Astrocyte of the spinal cord (primary cell): ENCODE measurements at regions not wholly inside any gene's neighbourhood (a gene's known extent, or its start where the extent isn't known, plus 50 kb on each side); places are given as distances from the start of the nearest gene placed in this dataset.
A peak's percentile ranks its signal among the peaks of the same experiment; 100 is the strongest.

Experiments
- DNase-seq: peaks from one replicate; pipeline ENCODE4 v3.0.0; 2011; ENCODE audit warnings: low read depth, low spot score
- H3K4me3 ChIP-seq: 2 replicates; pipeline ENCODE4 v1.5.1; 2011; ENCODE audit warnings: low read depth, mild to moderate bottlenecking, low read length, moderate library complexity
- CTCF ChIP-seq: IDR thresholded peaks from 2 replicates; pipeline ENCODE4 v1.5.1; 2012; ENCODE audit warnings: low read depth, mild to moderate bottlenecking, low read length, inconsistent platforms
- in situ Hi-C: cut with HindIII; loops from 2 replicates; pipeline ENCODE4 v1.10.0; 2017; ENCODE audit warnings: low sequenced_read_pairs

GRCh38 chr12:78406213-78406612 is 458.4 kb upstream of the SYT1 start:
- H3K4me3 ChIP-seq = no peak overlapping the region
- in situ Hi-C loops = no loop called here
- no peak for DNase-seq
- TF ChIP-seq CTCF = no peak

DNA sequence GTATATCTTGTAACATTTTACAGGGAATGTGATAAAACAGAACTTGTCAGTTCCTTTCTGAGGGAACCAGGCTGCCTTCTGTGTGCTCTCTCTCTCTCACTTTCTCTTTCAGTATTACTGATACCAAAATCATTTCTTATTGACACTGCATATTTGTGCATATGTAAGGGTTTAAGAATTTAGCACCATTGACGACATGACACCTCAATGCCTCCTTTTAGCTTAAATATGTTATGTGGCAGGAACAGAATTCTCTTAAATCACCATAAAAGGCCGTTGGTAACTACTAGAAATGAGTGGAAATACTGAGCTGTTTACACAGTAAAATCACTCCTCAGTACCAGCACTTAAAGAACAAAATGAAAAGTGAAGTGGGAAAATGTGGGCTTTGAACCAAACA is 457.7 kb upstream of the SYT1 start:
- DNase-seq = peak; percentile 50
- in situ Hi-C loops = no loop called here
- TF ChIP-seq CTCF = no peak
- no peak overlapping the region for H3K4me3 ChIP-seq

DNA sequence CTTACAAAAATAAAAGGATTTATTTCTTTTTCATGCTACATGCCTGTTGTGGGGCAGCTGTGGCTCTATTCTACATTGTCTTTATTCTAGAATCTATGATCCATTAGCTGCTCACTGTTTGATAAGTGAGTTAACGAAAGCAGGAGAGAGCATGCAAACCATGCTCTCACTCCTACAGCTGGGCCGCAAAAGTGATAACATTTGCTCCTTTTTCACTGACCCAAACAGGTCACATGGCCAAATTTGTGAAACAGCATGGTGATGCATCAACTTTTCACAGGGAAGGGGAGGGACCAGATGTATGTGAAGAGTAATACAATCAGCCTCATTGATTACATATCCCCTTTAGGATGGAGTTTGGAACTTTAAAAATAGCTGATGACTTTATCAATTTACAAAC is 456.9 kb upstream of the SYT1 start:
- no peak overlapping the region for H3K4me3 ChIP-seq
- no peak for DNase-seq
- no peak for TF ChIP-seq CTCF
- in situ Hi-C loops = no loop called here

DNA sequence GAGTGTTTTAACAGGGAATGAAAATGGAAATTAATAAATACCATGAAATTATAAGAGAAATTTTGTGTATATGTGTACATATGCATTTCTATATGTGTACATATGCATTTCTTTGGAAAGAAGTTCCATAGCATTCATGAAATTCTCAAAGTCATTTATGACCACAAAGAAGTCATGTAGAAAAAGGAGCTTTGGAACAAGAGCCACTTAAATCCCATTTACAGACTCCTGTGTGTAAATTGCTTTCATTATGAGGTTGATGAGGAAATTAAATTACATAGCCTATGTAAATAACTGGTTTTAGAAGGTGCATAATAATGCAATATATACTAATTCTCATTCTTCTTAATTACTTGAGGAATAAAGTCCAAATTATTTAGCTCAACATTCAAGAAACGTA is 450.5 kb upstream of the SYT1 start:
- DNase-seq = no peak
- H3K4me3 ChIP-seq = no peak overlapping the region
- TF ChIP-seq CTCF = no peak
- in situ Hi-C loops = no loop called here

- H3K4me3 ChIP-seq = no peak overlapping the region
- in situ Hi-C loops = no loop called here
- no peak for TF ChIP-seq CTCF
- DNase-seq = no peak
Measured at GRCh38 chr12:78418919-78419318, 445.7 kb upstream of the SYT1 start.

- TF ChIP-seq CTCF = no peak
- no peak overlapping the region for H3K4me3 ChIP-seq
- in situ Hi-C loops = no loop called here
- DNase-seq = no peak
Measured at GRCh38 chr12:78419513-78419912, 445.1 kb upstream of the SYT1 start.

DNA sequence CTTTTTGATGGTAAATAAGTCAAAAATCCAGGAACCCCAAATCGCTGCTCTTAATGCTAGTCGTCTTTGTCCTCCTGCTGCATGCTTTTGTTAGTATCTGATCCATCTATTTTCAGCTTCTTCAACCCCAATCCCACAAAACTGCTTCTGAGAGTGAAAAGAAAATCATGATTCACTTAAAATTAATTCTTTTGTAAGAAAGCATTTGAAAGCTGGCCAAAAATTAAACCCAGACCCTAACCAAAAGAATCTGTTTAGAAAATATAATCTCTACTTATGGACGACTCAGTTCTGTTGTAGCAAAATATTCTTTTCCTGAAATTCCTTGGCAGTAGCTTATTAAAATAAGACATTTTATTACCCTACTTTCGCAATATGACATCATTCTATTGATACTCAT is 443.6 kb upstream of the SYT1 start:
- peak; percentile 48 for DNase-seq
- in situ Hi-C loops = no loop called here
- H3K4me3 ChIP-seq = no peak overlapping the region
- no peak for TF ChIP-seq CTCF
